ENCODE measurements at regions not wholly inside any gene's neighbourhood (a gene's known extent, or its start where the extent isn't known, plus 50 kb on each side); places are given as distances from the start of the nearest gene placed in this dataset.

- ATAC-seq = no peak
- Mint-ChIP-seq H3K36me3 (ENCODE audit: low read depth) (0 out of 3 replicates have a peak, but pooled peaks cover 4% of the 10 kb centered on the region), H3K27ac (no peak overlapping the region), H3K27me3 (ENCODE audit: insufficient read depth, low read depth, poor library complexity) (peaks cover 4% of the 10 kb centered on the region), H3K9me3 (peaks cover 12% of the 10 kb centered on the region), H3K4me1 (no peaks in the 10 kb centered on the region), H3K4me3 (no peak overlapping the region)
- Histone ChIP-seq H4K20me1 (replicated peaks; ENCODE audit: insufficient read depth) (no peaks in the 10 kb centered on the region), H3K27ac (ENCODE audit: low read depth) (no peak overlapping the region), H3K4me1 (ENCODE audit: insufficient read depth) (no peaks in the 10 kb centered on the region), H3K9me2 (ENCODE audit: insufficient read depth) (no peaks in the 10 kb centered on the region), H3K4me2 (no peak overlapping the region), H3K79me2 (replicated peaks; ENCODE audit: insufficient read depth) (no peaks in the 10 kb centered on the region), H3K36me3 (ENCODE audit: insufficient read depth) (no peaks in the 10 kb centered on the region), H3K4me3 (no peak overlapping the region), H3K27me3 (ENCODE audit: insufficient read depth) (no peaks in the 10 kb centered on the region), H3F3A (replicated peaks; ENCODE audit: low read depth) (no peaks in the 10 kb centered on the region), H2AFZ (no peak overlapping the region)
- DNase-seq (ENCODE audit: low spot score) = no peak
- no peak for TF ChIP-seq ETS1 (IDR thresholded peaks at IDR 0.05)
- no peak for TF ChIP-seq CREB1 (CRISPR knock-in tag; IDR thresholded peaks at IDR 0.05; ENCODE audit: low read depth)
- no peak for TF ChIP-seq ZNF331 (CRISPR knock-in tag; IDR thresholded peaks at IDR 0.05; ENCODE audit: low read depth)
- no peak for TF ChIP-seq NANOG (IDR thresholded peaks at IDR 0.05; ENCODE audit: borderline replicate concordance)
- no peak for TF ChIP-seq ZNF462 (CRISPR knock-in tag; IDR thresholded peaks at IDR 0.05)
- no peak for TF ChIP-seq EZH2phosphoT487 (IDR thresholded peaks at IDR 0.05; ENCODE audit: unreplicated experiment)
- TF ChIP-seq ZNF114 (CRISPR knock-in tag; IDR thresholded peaks at IDR 0.05) = no peak
- no peak for TF ChIP-seq CTCF (conservative IDR thresholded peaks at IDR 0.05; ENCODE audit: low read depth in 2 of 2)
- no peak for TF ChIP-seq EZH2 (IDR thresholded peaks at IDR 0.05; ENCODE audit: low read depth, unreplicated experiment)
- no peak for TF ChIP-seq REST (IDR thresholded peaks at IDR 0.05; ENCODE audit: unreplicated experiment)
- no peak for TF ChIP-seq JUNB (IDR thresholded peaks at IDR 0.05; ENCODE audit: unreplicated experiment)
- TF ChIP-seq STAT1 (IDR thresholded peaks at IDR 0.05; ENCODE audit: unreplicated experiment) = no peak
- no peak for TF ChIP-seq POLR2AphosphoS5 (IDR thresholded peaks at IDR 0.05; ENCODE audit: low read depth)
These were observed 1044.3 kb downstream of the FLRT2 start for GRCh38 chr14:86574051-86574777.

Measured in GM23338 (cell line).